Osteocyte (in vitro differentiated cells): ENCODE measurements at regions not wholly inside any gene's neighbourhood (a gene's known extent, or its start where the extent isn't known, plus 50 kb on each side); places are given as distances from the start of the nearest gene placed in this dataset.

ENCODE experiments used
- DNase-seq: peaks from one replicate; pipeline ENCODE4 v3.0.0; 2021; ENCODE audit warnings: mixed read lengths; ENCODE audit not compliant: unreplicated experiment; ENCODE audit errors: extremely low spot score
- H3K27ac Mint-ChIP-seq: one replicate; pipeline ENCODE4 v1.8.0; 2021; ENCODE audit warnings: mild to moderate bottlenecking, mixed read lengths; ENCODE audit not compliant: unreplicated experiment
- H3K27me3 Mint-ChIP-seq: one replicate; pipeline ENCODE4 v1.8.0; 2021; ENCODE audit warnings: mixed read lengths; ENCODE audit not compliant: unreplicated experiment
- H3K36me3 Mint-ChIP-seq: one replicate; pipeline ENCODE4 v1.8.0; 2021; ENCODE audit warnings: mixed read lengths; ENCODE audit not compliant: unreplicated experiment
- H3K4me1 Mint-ChIP-seq: one replicate; pipeline ENCODE4 v1.8.0; 2021; ENCODE audit warnings: mixed read lengths; ENCODE audit not compliant: unreplicated experiment
- H3K4me3 Mint-ChIP-seq: one replicate; pipeline ENCODE4 v1.8.0; 2021; ENCODE audit warnings: mild to moderate bottlenecking, moderate library complexity, mixed read lengths; ENCODE audit not compliant: unreplicated experiment
- H3K9me3 Mint-ChIP-seq: one replicate; pipeline ENCODE4 v1.8.0; 2021; ENCODE audit warnings: mixed read lengths; ENCODE audit not compliant: unreplicated experiment
- TF ChIP-seq, protein P1 (sequence below): fragments of 200-600 bp; sonication (generic); IDR thresholded peaks from 2 replicates; pipeline ENCODE4 v1.5.0; 2021; ENCODE audit warnings: antibody characterized with exemption, mild to moderate bottlenecking, moderate library complexity

DNA sequence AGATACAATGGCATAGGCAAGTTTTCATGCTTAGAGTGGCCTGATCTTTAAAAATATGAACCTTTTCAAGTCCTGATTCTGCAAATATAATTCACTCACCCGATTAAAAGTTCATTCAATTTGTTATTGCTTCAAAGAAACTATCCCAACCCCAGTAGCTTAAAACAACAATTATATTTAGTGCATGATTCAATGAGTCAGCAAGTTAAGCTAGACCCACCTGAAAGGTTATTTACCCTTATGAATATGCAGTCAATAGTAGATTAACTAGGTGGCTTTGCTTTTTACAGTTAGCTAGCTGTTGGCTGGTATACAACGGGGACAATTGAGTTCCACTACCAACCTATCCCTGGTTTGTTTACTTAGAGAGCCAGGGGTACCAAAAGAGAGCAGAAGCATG is 95.6 kb upstream of the ANKEF1 start:
- no peak for DNase-seq
- TF ChIP-seq, protein P1, sequence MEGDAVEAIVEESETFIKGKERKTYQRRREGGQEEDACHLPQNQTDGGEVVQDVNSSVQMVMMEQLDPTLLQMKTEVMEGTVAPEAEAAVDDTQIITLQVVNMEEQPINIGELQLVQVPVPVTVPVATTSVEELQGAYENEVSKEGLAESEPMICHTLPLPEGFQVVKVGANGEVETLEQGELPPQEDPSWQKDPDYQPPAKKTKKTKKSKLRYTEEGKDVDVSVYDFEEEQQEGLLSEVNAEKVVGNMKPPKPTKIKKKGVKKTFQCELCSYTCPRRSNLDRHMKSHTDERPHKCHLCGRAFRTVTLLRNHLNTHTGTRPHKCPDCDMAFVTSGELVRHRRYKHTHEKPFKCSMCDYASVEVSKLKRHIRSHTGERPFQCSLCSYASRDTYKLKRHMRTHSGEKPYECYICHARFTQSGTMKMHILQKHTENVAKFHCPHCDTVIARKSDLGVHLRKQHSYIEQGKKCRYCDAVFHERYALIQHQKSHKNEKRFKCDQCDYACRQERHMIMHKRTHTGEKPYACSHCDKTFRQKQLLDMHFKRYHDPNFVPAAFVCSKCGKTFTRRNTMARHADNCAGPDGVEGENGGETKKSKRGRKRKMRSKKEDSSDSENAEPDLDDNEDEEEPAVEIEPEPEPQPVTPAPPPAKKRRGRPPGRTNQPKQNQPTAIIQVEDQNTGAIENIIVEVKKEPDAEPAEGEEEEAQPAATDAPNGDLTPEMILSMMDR = no peak
- Mint-ChIP-seq H3K27me3 (peaks cover 17% of the 10 kb centered on the region), H3K9me3 (no peaks in the 10 kb centered on the region), H3K4me3 (no peak overlapping the region), H3K36me3 (no peaks in the 10 kb centered on the region), H3K27ac (no peak overlapping the region), H3K4me1 (no peaks in the 10 kb centered on the region)

DNA sequence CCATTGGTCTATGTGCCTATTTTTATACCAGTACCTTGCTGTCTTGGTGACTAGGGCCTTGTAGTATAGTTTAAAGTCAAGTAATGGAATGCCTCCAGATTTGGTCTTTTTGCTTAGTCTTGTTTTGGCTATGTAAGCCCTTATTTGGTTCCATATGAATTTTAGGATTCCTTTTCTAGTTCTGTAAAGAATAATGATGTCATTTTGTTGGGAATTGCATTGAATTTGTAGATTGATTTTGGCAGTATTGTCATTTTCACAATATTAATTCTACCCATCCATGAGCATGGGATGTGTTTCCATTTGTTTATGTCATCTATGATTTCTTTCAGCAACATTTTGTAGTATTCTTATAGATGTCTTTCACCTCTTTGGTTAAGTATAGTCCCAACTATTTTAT is 96.4 kb upstream of the PAK5 start:
- Mint-ChIP-seq H3K27me3 (peaks cover 29% of the 10 kb centered on the region), H3K27ac (no peak overlapping the region), H3K4me1 (no peaks in the 10 kb centered on the region), H3K4me3 (no peak overlapping the region), H3K36me3 (no peaks in the 10 kb centered on the region), H3K9me3 (no peaks in the 10 kb centered on the region)
- DNase-seq = no peak
- TF ChIP-seq, protein P1 = no peak

DNA sequence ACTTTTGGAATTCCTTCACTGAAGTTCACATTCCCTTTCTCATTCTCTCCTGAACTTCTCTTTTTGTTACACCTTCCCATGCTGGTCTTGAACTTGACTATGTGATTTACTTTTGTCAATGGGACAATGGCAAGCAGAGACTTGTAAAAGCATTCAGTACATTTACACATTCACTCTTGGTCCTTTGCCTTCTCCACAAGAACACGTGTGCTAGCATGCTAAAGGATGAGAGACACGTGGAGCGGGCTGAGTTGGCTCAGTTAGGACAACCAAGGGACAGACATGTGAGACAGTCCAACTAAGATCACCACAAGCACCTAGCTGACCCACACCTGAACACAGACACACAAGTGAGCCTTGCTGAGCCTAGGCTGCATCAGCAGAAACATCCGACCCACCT is 91.3 kb upstream of the PAK5 start:
- Mint-ChIP-seq H3K27ac (no peak overlapping the region), H3K27me3 (peaks cover 22% of the 10 kb centered on the region), H3K4me1 (no peaks in the 10 kb centered on the region), H3K4me3 (no peak overlapping the region), H3K9me3 (no peaks in the 10 kb centered on the region), H3K36me3 (no peaks in the 10 kb centered on the region)
- TF ChIP-seq, protein P1 = no peak
- DNase-seq = no peak

DNA sequence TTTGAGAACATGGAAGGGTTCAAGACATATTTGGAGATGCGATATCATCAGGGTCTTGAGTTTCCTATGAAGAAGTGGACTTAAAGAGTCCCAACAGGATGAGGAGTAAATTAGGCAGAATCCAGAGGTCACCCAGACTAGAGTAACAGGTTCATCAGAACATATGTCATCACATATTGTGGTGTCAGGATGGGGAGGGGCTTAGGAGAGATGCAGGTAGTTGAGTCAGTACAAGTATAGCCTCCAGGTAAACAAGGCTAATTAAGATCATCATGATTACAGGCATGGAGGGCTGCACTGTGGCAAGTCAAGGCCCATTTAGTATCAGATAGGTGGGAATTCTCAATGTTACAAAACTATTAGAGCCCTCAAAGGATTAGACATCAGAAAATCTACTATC is 90.1 kb upstream of the PAK5 start:
- TF ChIP-seq, protein P1 = no peak
- Mint-ChIP-seq H3K4me3 (no peak overlapping the region), H3K9me3 (no peaks in the 10 kb centered on the region), H3K27me3 (peaks cover 21% of the 10 kb centered on the region), H3K27ac (no peak overlapping the region), H3K4me1 (no peaks in the 10 kb centered on the region), H3K36me3 (no peaks in the 10 kb centered on the region)
- DNase-seq = no peak

DNA sequence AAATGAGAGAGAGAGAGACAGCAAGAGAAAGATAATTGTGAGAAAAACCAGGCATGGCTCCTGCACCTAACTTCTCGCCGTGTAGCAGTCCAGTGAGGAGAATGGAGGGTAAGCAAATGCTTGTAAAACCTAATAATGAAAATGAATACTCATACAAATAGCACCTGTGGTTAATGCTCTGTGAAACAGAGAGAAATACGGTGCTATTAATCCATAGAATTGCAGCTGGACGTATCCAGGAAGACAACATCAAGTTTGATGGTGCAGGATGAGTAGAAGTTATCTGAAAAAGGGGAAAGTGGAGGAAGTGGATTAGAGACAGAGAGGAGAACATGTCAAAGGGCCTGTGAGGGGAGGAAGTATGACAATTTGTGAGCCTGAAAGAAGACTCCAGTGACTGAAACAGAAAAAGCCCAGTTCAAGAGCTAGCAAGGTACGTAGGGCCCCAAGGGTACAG is 89.4 kb upstream of the PAK5 start:
- no peak for DNase-seq
- no peaks in the 10 kb centered on the region for H3K36me3 Mint-ChIP-seq
- no peaks in the 10 kb centered on the region for H3K9me3 Mint-ChIP-seq
- TF ChIP-seq, protein P1 = no peak
- H3K27me3 Mint-ChIP-seq = peaks cover 21% of the 10 kb centered on the region
- no peaks in the 10 kb centered on the region for H3K4me1 Mint-ChIP-seq
- H3K4me3 Mint-ChIP-seq = no peak overlapping the region
- no peak overlapping the region for H3K27ac Mint-ChIP-seq
